ENCODE measurements at regions not wholly inside any gene's neighbourhood (a gene's known extent, or its start where the extent isn't known, plus 50 kb on each side); places are given as distances from the start of the nearest gene placed in this dataset.

- no peaks in the 10 kb centered on the region for H3K4me1 ChIP-seq (ENCODE audit: control insufficient read depth, extremely low read depth, insufficient read depth, low read length)
- no peaks in the 10 kb centered on the region for H3K9me3 ChIP-seq (ENCODE audit: control insufficient read depth, insufficient read depth, low read depth, low read length)
- no peak overlapping the region for H3K4me3 ChIP-seq (replicated peaks in 1 of 4; ENCODE audit: control extremely low read depth in 1 of 4, insufficient read depth in 1 of 4, low read depth in 3 of 4, low read length in 4 of 4)
- no peak overlapping the region for H2AFZ ChIP-seq (ENCODE audit: low read length)
- no peak overlapping the region for H3K27ac ChIP-seq (ENCODE audit: insufficient read depth, low read length)
- no peak overlapping the region for H3K9ac ChIP-seq (ENCODE audit: insufficient read depth, low read length)
- no peak overlapping the region for H3K4me2 ChIP-seq (ENCODE audit: extremely low read depth, insufficient read depth, low read length)
- DNase-seq (ENCODE audit: low read depth in 2 of 2), result no peak
- TF ChIP-seq EZH2 (IDR thresholded peaks at IDR 0.05; ENCODE audit: low read length, missing control alignments) (no peak), CTCF (conservative IDR thresholded peaks at IDR 0.05 in 1 of 2, IDR thresholded peaks at IDR 0.05 in 1 of 2; ENCODE audit: low read depth in 1 of 2, low read length in 2 of 2) (no peak)
- H4K20me1 ChIP-seq (ENCODE audit: control insufficient read depth, extremely low read depth, insufficient read depth, low read length), result no peaks in the 10 kb centered on the region
- H3K27me3 ChIP-seq (ENCODE audit: control insufficient read depth, insufficient read depth, low read length), result peaks cover 22% of the 10 kb centered on the region
- H3K36me3 ChIP-seq (ENCODE audit: control insufficient read depth, insufficient read depth, low read length), result no peaks in the 10 kb centered on the region
- H3K79me2 ChIP-seq (ENCODE audit: control insufficient read depth, insufficient read depth, low read length), result no peaks in the 10 kb centered on the region
These were observed 92.8 kb downstream of the RASSF10 start for GRCh38 chr11:13101644-13102512.

- H3K27ac ChIP-seq (ENCODE audit: insufficient read depth, low read length), result no peak overlapping the region
- peaks cover 27% of the 10 kb centered on the region for H3K27me3 ChIP-seq (ENCODE audit: control insufficient read depth, insufficient read depth, low read length)
- TF ChIP-seq EZH2 (IDR thresholded peaks at IDR 0.05; ENCODE audit: low read length, missing control alignments) (no peak), CTCF (conservative IDR thresholded peaks at IDR 0.05 in 1 of 2, IDR thresholded peaks at IDR 0.05 in 1 of 2; ENCODE audit: low read depth in 1 of 2, low read length in 2 of 2) (no peak)
These were observed 93.4 kb downstream of the RASSF10 start for GRCh38 chr11:13102513-13102840.

GRCh38 chr11:13102865-13103539, 93.9 kb downstream of the RASSF10 start:
- Histone ChIP-seq H3K4me1 (ENCODE audit: control insufficient read depth, extremely low read depth, insufficient read depth, low read length) (no peaks in the 10 kb centered on the region), H3K27ac (ENCODE audit: insufficient read depth, low read length) (no peak overlapping the region), H2AFZ (ENCODE audit: low read length) (no peak overlapping the region), H3K27me3 (ENCODE audit: control insufficient read depth, insufficient read depth, low read length) (peaks cover 24% of the 10 kb centered on the region), H3K4me3 (replicated peaks in 1 of 4; ENCODE audit: control extremely low read depth in 1 of 4, insufficient read depth in 1 of 4, low read depth in 3 of 4, low read length in 4 of 4) (no peak overlapping the region), H3K79me2 (ENCODE audit: control insufficient read depth, insufficient read depth, low read length) (no peaks in the 10 kb centered on the region), H3K9ac (ENCODE audit: insufficient read depth, low read length) (no peak overlapping the region), H4K20me1 (ENCODE audit: control insufficient read depth, extremely low read depth, insufficient read depth, low read length) (no peaks in the 10 kb centered on the region), H3K9me3 (ENCODE audit: control insufficient read depth, insufficient read depth, low read depth, low read length) (no peaks in the 10 kb centered on the region), H3K4me2 (ENCODE audit: extremely low read depth, insufficient read depth, low read length) (no peak overlapping the region), H3K36me3 (ENCODE audit: control insufficient read depth, insufficient read depth, low read length) (no peaks in the 10 kb centered on the region)
- no peak for DNase-seq (ENCODE audit: low read depth in 2 of 2)
- no peak for TF ChIP-seq CTCF (conservative IDR thresholded peaks at IDR 0.05 in 1 of 2, IDR thresholded peaks at IDR 0.05 in 1 of 2; ENCODE audit: low read depth in 1 of 2, low read length in 2 of 2)
- no peak for TF ChIP-seq EZH2 (IDR thresholded peaks at IDR 0.05; ENCODE audit: low read length, missing control alignments)

More at GRCh38 chr11:13102513-13102840, 93.4 kb downstream of the RASSF10 start:
- H3K4me1 ChIP-seq (ENCODE audit: control insufficient read depth, extremely low read depth, insufficient read depth, low read length), result no peaks in the 10 kb centered on the region
- no peaks in the 10 kb centered on the region for H3K36me3 ChIP-seq (ENCODE audit: control insufficient read depth, insufficient read depth, low read length)
- no peak overlapping the region for H3K4me3 ChIP-seq (replicated peaks in 1 of 4; ENCODE audit: control extremely low read depth in 1 of 4, insufficient read depth in 1 of 4, low read depth in 3 of 4, low read length in 4 of 4)
- H2AFZ ChIP-seq (ENCODE audit: low read length), result no peak overlapping the region
- H3K9ac ChIP-seq (ENCODE audit: insufficient read depth, low read length), result no peak overlapping the region
- H3K9me3 ChIP-seq (ENCODE audit: control insufficient read depth, insufficient read depth, low read depth, low read length), result no peaks in the 10 kb centered on the region
- H4K20me1 ChIP-seq (ENCODE audit: control insufficient read depth, extremely low read depth, insufficient read depth, low read length), result no peaks in the 10 kb centered on the region
- no peak overlapping the region for H3K4me2 ChIP-seq (ENCODE audit: extremely low read depth, insufficient read depth, low read length)
- DNase-seq (ENCODE audit: low read depth in 2 of 2), result no peak
- H3K79me2 ChIP-seq (ENCODE audit: control insufficient read depth, insufficient read depth, low read length), result no peaks in the 10 kb centered on the region

Data from fibroblast of lung (primary cell).